IMR-90 (cell line): ENCODE measurements at regions not wholly inside any gene's neighbourhood (a gene's known extent, or its start where the extent isn't known, plus 50 kb on each side); places are given as distances from the start of the nearest gene placed in this dataset.

ENCODE experiments used
- ATAC-seq: fragments of 200-7000 bp; cut with Tn5 transposase; 2 replicates; pipeline ENCODE4 v1.9.1; 2020; ENCODE audit warnings: low read depth, mild to moderate bottlenecking, moderate library complexity
- BruUV-seq: library from RNA; stranded (reverse); fragments of 400-500 nt; replicated peaks from 2 replicates; lab custom pipeline; 2021; lab: Mats Ljungman, UMichigan
- CTCF ChIA-PET: fragments of 300-600 bp; formaldehyde crosslinking; extraction: SDS; loops from one replicate; lab custom pipeline; 2021; ENCODE audit warnings: antibody characterized with exemption; lab: Yijun Ruan, JAX
- POLR2A ChIA-PET: fragments of 300-600 bp; sonication (Branson Sonifier 250); formaldehyde crosslinking; loops from one replicate; lab custom pipeline; 2022; ENCODE audit warnings: antibody characterized with exemption; ENCODE audit not compliant: unreplicated experiment; lab: Charles Lee
- DNase-seq: peaks from one replicate; pipeline ENCODE4 v3.0.0; 2013
- H2AFZ ChIP-seq: replicated peaks from 2 replicates; pipeline ENCODE3; 2013; ENCODE audit warnings: low read length, mild to moderate bottlenecking; ENCODE audit not compliant: poor library complexity
- H2AK5ac ChIP-seq: 2 replicates; pipeline ENCODE4 v1.6.1; 2013; ENCODE audit warnings: low read depth, low read length, inconsistent platforms
- H2AK9ac ChIP-seq: replicated peaks from 2 replicates; pipeline ENCODE3; 2013; ENCODE audit warnings: mild to moderate bottlenecking, low read depth, low read length, moderate library complexity; ENCODE audit not compliant: poor library complexity
- H2BK120ac ChIP-seq: 2 replicates; pipeline ENCODE4 v1.6.1; 2013; ENCODE audit warnings: low read depth, low read length, inconsistent platforms
- H2BK15ac ChIP-seq: 3 replicates; pipeline ENCODE4 v1.6.1; 2013; ENCODE audit warnings: low read depth, low read length, inconsistent platforms
- H2BK20ac ChIP-seq: 2 replicates; pipeline ENCODE4 v1.6.1; 2013; ENCODE audit warnings: low read depth, mild to moderate bottlenecking, inconsistent platforms, low read length, moderate library complexity
- H2BK5ac ChIP-seq: 2 replicates; pipeline ENCODE4 v1.6.1; 2013; ENCODE audit warnings: mild to moderate bottlenecking, low read depth, low read length, inconsistent platforms; ENCODE audit not compliant: poor library complexity, severe bottlenecking
- H3K14ac ChIP-seq: replicated peaks from 2 replicates; pipeline ENCODE4 v1.6.1; 2013; ENCODE audit warnings: low read depth, low read length, inconsistent platforms
- H3K18ac ChIP-seq: 2 replicates; pipeline ENCODE4 v1.6.1; 2013; ENCODE audit warnings: low read depth, low read length, control low read depth
- H3K23ac ChIP-seq: 2 replicates; pipeline ENCODE4 v1.6.1; 2013; ENCODE audit warnings: low read depth, low read length, inconsistent platforms
- H3K27ac ChIP-seq: 2 replicates; pipeline ENCODE4 v1.5.1; 2013; ENCODE audit warnings: mild to moderate bottlenecking, control low read depth, low read length; ENCODE audit not compliant: insufficient read depth
- H3K27me3 ChIP-seq: 2 replicates; pipeline ENCODE4 v1.6.1; 2013; ENCODE audit warnings: low read length; ENCODE audit not compliant: control insufficient read depth, insufficient read depth
- H3K36me3 ChIP-seq: 2 replicates; pipeline ENCODE4 v1.6.1; 2013; ENCODE audit warnings: low read length, mixed read lengths; ENCODE audit not compliant: control insufficient read depth, insufficient read depth
- H3K4ac ChIP-seq: 2 replicates; pipeline ENCODE4 v1.6.1; 2013; ENCODE audit warnings: low read depth, low read length, inconsistent platforms
- H3K4me1 ChIP-seq: 2 replicates; pipeline ENCODE4 v1.6.1; 2013; ENCODE audit warnings: low read length, mixed read lengths; ENCODE audit not compliant: control insufficient read depth, insufficient read depth
- H3K4me2 ChIP-seq: 2 replicates; pipeline ENCODE4 v1.6.1; 2013; ENCODE audit warnings: low read depth, mild to moderate bottlenecking, control low read depth, low read length, moderate library complexity
- H3K4me3 ChIP-seq: 2 replicates; pipeline ENCODE4 v1.5.1; 2013; ENCODE audit warnings: low read depth, mild to moderate bottlenecking, control low read depth, low read length, moderate library complexity; ENCODE audit not compliant: insufficient read depth
- H3K56ac ChIP-seq: 2 replicates; pipeline ENCODE4 v1.6.1; 2013; ENCODE audit warnings: low read length, inconsistent platforms; ENCODE audit not compliant: insufficient read depth; ENCODE audit errors: extremely low read depth
- H3K79me1 ChIP-seq, 2 experiments: 2 replicates each; pipeline ENCODE4 v1.6.1; 2013; ENCODE audit warnings: low read length in 2 of 2, inconsistent platforms in 1 of 2, low read depth in 1 of 2
- H3K9ac ChIP-seq: 2 replicates; pipeline ENCODE4 v1.6.1; 2013; ENCODE audit warnings: low read depth, low read length, control low read depth
- H3K9me1 ChIP-seq: 2 replicates; pipeline ENCODE4 v1.6.1; 2013; ENCODE audit warnings: low read length, inconsistent platforms; ENCODE audit not compliant: insufficient read depth
- H3K9me3 ChIP-seq: 2 replicates; pipeline ENCODE4 v1.6.1; 2013; ENCODE audit warnings: low read length; ENCODE audit not compliant: control insufficient read depth, insufficient read depth
- H4K20me1 ChIP-seq: 2 replicates; pipeline ENCODE4 v1.6.1; 2013; ENCODE audit warnings: low read length, inconsistent platforms; ENCODE audit not compliant: insufficient read depth
- H4K5ac ChIP-seq: 2 replicates; pipeline ENCODE4 v1.6.1; 2013; ENCODE audit warnings: mild to moderate bottlenecking, low read depth, low read length, control low read depth
- H4K8ac ChIP-seq, 2 experiments: 2 replicates each; pipeline ENCODE4 v1.6.1; 2013; ENCODE audit warnings: low read depth in 2 of 2, low read length in 2 of 2, control low read depth in 1 of 2, inconsistent platforms in 1 of 2
- H4K91ac ChIP-seq: 2 replicates; pipeline ENCODE4 v1.6.1; 2013; ENCODE audit warnings: low read depth, low read length, inconsistent platforms; ENCODE audit not compliant: insufficient read depth
- BHLHE40 ChIP-seq: fragments of 150-350 bp; IDR thresholded peaks from 2 replicates; pipeline ENCODE4 v1.6.1; 2016; ENCODE audit warnings: mild to moderate bottlenecking, low read depth, low read length
- CEBPB ChIP-seq: IDR thresholded peaks from 2 replicates; pipeline ENCODE4 v1.6.1; 2012; ENCODE audit warnings: low read depth, low read length, improper control_type of control experiment
- CHD1 ChIP-seq: IDR thresholded peaks from 2 replicates; pipeline ENCODE4 v1.6.1; 2012; ENCODE audit warnings: low read depth, low read length, improper control_type of control experiment
- FOS ChIP-seq: fragments of 150-350 bp; IDR thresholded peaks from 2 replicates; pipeline ENCODE4 v1.6.1; 2016; ENCODE audit warnings: low read depth, low read length
- MAFK ChIP-seq: IDR thresholded peaks from 2 replicates; pipeline ENCODE4 v1.6.1; 2012; ENCODE audit warnings: low read depth, low read length, improper control_type of control experiment
- MAZ ChIP-seq: IDR thresholded peaks from 2 replicates; pipeline ENCODE4 v1.6.1; 2012; ENCODE audit warnings: low read depth, mild to moderate bottlenecking, low read length, improper control_type of control experiment, moderate library complexity, borderline replicate concordance
- MXI1 ChIP-seq: IDR thresholded peaks from 2 replicates; pipeline ENCODE4 v1.6.1; 2012; ENCODE audit warnings: low read depth, mild to moderate bottlenecking, low read length, moderate library complexity, borderline replicate concordance
- NFE2L2 ChIP-seq: fragments of 150-350 bp; IDR thresholded peaks from 2 replicates; pipeline ENCODE4 v1.6.1; 2016; ENCODE audit warnings: low read depth, mild to moderate bottlenecking, low read length
- POLR2A ChIP-seq: IDR thresholded peaks from 2 replicates; pipeline ENCODE4 v1.6.1; 2012; ENCODE audit warnings: mild to moderate bottlenecking, low read depth, low read length
- RAD21 ChIP-seq: IDR thresholded peaks from 2 replicates; pipeline ENCODE4 v1.6.1; 2012; ENCODE audit warnings: low read length, improper control_type of control experiment
- RCOR1 ChIP-seq: IDR thresholded peaks from 2 replicates; pipeline ENCODE4 v1.6.1; 2012; ENCODE audit warnings: mild to moderate bottlenecking, low read length, improper control_type of control experiment; ENCODE audit not compliant: insufficient replicate concordance
- RFX5 ChIP-seq: IDR thresholded peaks from 2 replicates; pipeline ENCODE4 v1.8.0; 2012; ENCODE audit warnings: low read depth, mild to moderate bottlenecking, low read length, moderate library complexity
- SMC3 ChIP-seq: fragments of 150-350 bp; IDR thresholded peaks from 2 replicates; pipeline ENCODE4 v1.6.1; 2016; ENCODE audit warnings: low read depth, mild to moderate bottlenecking, antibody characterized with exemption, low read length, moderate library complexity
- USF2 ChIP-seq: fragments of 150-350 bp; IDR thresholded peaks from 2 replicates; pipeline ENCODE4 v1.6.1; 2017; ENCODE audit warnings: mild to moderate bottlenecking, antibody characterized with exemption, low read length, low read depth
- WGBS, 2 experiments: methylation state at CpG; one replicate each; pipeline versions ENCODE4 v1.1.5 to v1.1.7; 2013; ENCODE audit warnings: missing lambda C conversion rate in 2 of 2; ENCODE audit not compliant: insufficient read length in 1 of 2; ENCODE audit errors: extremely low coverage in 2 of 2; 5-methylcytosine and 5-hydroxymethylcytosine counted together
- dilution Hi-C: fragments of 300-500 bp; cut with HindIII; formaldehyde crosslinking; loops from one replicate; pipeline ENCODE4 v1.14.3; 2018; ENCODE audit warnings: low sequenced_read_pairs; ENCODE audit not compliant: unreplicated experiment
- in situ Hi-C: fragments of 300-500 bp; cut with MboI; formaldehyde crosslinking; loops from 3 replicates; pipeline ENCODE4 v1.14.3; 2019; ENCODE audit warnings: low sequenced_read_pairs, inconsistent platforms, mixed read lengths
- intact Hi-C: fragments of 100-400 bp; cut with micrococcal nuclease; formaldehyde crosslinking; loops from 2 replicates; pipeline ENCODE4 v1.10.0; 2022
- TF ChIP-seq, protein P1 (sequence below): fragments of 150-350 bp; IDR thresholded peaks from 2 replicates; pipeline ENCODE4 v1.6.1; 2016; ENCODE audit warnings: low read depth, mild to moderate bottlenecking, low read length, moderate library complexity, borderline replicate concordance
- TF ChIP-seq, protein P2 (sequence below): conservative IDR thresholded peaks from 2 replicates; pipeline ENCODE4 v1.5.1; 2012; ENCODE audit warnings: mild to moderate bottlenecking, low read depth, low read length, improper control_type of control experiment

DNA sequence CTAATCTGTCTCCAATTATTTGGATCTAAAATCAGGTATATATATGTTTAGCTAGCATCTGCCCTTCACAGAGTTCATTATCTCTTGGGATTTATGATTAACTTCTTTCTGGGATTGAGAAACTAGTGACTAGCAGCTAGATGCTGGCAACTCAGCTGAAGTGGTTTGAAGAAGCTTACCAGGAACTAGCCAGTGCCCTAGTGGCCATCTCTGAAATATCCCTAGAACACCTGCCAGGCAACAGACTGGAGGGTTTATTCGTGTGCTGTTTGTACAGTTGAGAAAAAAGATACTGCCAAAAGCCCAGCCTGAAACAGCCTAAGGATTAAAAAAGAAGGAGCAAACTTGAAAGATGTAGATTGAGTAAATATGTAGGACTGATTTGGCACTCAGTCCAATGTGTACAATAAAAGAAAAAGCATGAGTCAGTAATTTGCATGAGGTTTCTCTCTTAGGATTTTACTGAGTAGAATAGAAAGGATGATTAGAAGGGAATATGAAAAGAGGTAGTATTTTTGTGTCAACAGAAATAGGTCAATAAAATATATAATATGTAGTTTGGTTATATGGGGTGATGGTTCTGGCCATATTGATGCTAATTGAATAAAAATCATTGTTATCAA lies 1144.6 kb upstream of the ADGRL2 start:
- dilution Hi-C loops: no loop called here
- TF ChIP-seq CHD1 (no peak), FOS (no peak), NFE2L2 (no peak), POLR2A (no peak), RCOR1 (no peak), RAD21 (no peak), MAZ (no peak), CEBPB (no peak), SMC3 (no peak), MXI1 (no peak), USF2 (no peak), MAFK (no peak), BHLHE40 (no peak), RFX5 (no peak)
- TF ChIP-seq, protein P1, sequence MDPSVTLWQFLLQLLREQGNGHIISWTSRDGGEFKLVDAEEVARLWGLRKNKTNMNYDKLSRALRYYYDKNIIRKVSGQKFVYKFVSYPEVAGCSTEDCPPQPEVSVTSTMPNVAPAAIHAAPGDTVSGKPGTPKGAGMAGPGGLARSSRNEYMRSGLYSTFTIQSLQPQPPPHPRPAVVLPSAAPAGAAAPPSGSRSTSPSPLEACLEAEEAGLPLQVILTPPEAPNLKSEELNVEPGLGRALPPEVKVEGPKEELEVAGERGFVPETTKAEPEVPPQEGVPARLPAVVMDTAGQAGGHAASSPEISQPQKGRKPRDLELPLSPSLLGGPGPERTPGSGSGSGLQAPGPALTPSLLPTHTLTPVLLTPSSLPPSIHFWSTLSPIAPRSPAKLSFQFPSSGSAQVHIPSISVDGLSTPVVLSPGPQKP: no peak
- TF ChIP-seq, protein P2, sequence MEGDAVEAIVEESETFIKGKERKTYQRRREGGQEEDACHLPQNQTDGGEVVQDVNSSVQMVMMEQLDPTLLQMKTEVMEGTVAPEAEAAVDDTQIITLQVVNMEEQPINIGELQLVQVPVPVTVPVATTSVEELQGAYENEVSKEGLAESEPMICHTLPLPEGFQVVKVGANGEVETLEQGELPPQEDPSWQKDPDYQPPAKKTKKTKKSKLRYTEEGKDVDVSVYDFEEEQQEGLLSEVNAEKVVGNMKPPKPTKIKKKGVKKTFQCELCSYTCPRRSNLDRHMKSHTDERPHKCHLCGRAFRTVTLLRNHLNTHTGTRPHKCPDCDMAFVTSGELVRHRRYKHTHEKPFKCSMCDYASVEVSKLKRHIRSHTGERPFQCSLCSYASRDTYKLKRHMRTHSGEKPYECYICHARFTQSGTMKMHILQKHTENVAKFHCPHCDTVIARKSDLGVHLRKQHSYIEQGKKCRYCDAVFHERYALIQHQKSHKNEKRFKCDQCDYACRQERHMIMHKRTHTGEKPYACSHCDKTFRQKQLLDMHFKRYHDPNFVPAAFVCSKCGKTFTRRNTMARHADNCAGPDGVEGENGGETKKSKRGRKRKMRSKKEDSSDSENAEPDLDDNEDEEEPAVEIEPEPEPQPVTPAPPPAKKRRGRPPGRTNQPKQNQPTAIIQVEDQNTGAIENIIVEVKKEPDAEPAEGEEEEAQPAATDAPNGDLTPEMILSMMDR: no peak
- intact Hi-C loops: no loop called here

More for the DNA sequence above, 1144.6 kb upstream of the ADGRL2 start:
- no peak overlapping the region for H3K9ac ChIP-seq
- H2AK5ac ChIP-seq: no peak overlapping the region
- CTCF ChIA-PET: interaction anchor here (0.6 kb wide), 1 partner anchor 14 kb away, joined by 3 read pairs; no protein-coding TSS in a partner anchor
- H3K18ac ChIP-seq: no peak overlapping the region
- H4K5ac ChIP-seq: no peak overlapping the region
- no CpG with 5 or more reads among the region's 1 CpG for WGBS, 2 experiments
- no peak overlapping the region for H4K8ac ChIP-seq
- H3K56ac ChIP-seq: no peak overlapping the region
- no peak overlapping the region for H3K23ac ChIP-seq
- no peak overlapping the region for H2BK20ac ChIP-seq
- H2AK9ac ChIP-seq: no peak overlapping the region
- no peaks in the 10 kb centered on the region for H4K20me1 ChIP-seq
- H3K36me3 ChIP-seq: no peaks in the 10 kb centered on the region
- no peak overlapping the region for H3K27ac ChIP-seq
- H2BK15ac ChIP-seq: no peak overlapping the region
- no peak overlapping the region for H3K4ac ChIP-seq
- no peaks in the 10 kb centered on the region for H3K9me1 ChIP-seq
- no TSS peak for BruUV-seq
- H2BK120ac ChIP-seq: no peak overlapping the region
- POLR2A ChIA-PET: no interaction called here
- H3K4me2 ChIP-seq: no peak overlapping the region; the same call in 1 of the 2 replicates
- H3K4me3 ChIP-seq: no peak overlapping the region
- in situ Hi-C loops: no loop called here
- H2BK5ac ChIP-seq: no peak overlapping the region
- H3K4me1 ChIP-seq: no peaks in the 10 kb centered on the region
- DNase-seq (no peak), ATAC-seq (no peak)
- H3K14ac ChIP-seq: no peak overlapping the region
- no peaks in the 10 kb centered on the region for H3K9me3 ChIP-seq
- no peaks in the 10 kb centered on the region for H3K27me3 ChIP-seq
- H2AFZ ChIP-seq: no peak overlapping the region
- no peaks in the 10 kb centered on the region for H3K79me1 ChIP-seq
- no peak overlapping the region for H4K91ac ChIP-seq
